Loucy (cell line): ENCODE measurements at regions not wholly inside any gene's neighbourhood (a gene's known extent, or its start where the extent isn't known, plus 50 kb on each side); places are given as distances from the start of the nearest gene placed in this dataset.
"Not testable (repeated sequence)": the region's sequence is repeated elsewhere in the genome, so short reads cannot be mapped to it uniquely, and the experiment has no call there.

Experiments used
- CTCF ChIP-seq: fragments of 200-600 bp; sonication (generic); conservative IDR thresholded peaks from 2 replicates; pipeline ENCODE4 v1.5.1; 2014; ENCODE audit warnings: mild to moderate bottlenecking, antibody characterized with exemption, low read length
- EZH2phosphoT487 ChIP-seq: fragments of 200-600 bp; IDR thresholded peaks from 2 replicates; pipeline ENCODE4 v1.6.1; 2018; ENCODE audit warnings: antibody characterized with exemption, mild to moderate bottlenecking, moderate library complexity, borderline replicate concordance

GRCh38 chr2:87634971-87635650 lies 112.8 kb upstream of the PLGLB2 start:
- not testable (repeated sequence) for TF ChIP-seq CTCF, EZH2phosphoT487
